H1 (cell line): ENCODE measurements at regions not wholly inside any gene's neighbourhood (a gene's known extent, or its start where the extent isn't known, plus 50 kb on each side); places are given as distances from the start of the nearest gene placed in this dataset.

ENCODE experiments used
- CTBP2 ChIP-seq: IDR thresholded peaks from 2 replicates; pipeline ENCODE4 v1.7.0; 2011; ENCODE audit warnings: borderline replicate concordance, mild to moderate bottlenecking, moderate library complexity, mixed read lengths, low read length; ENCODE audit not compliant: insufficient read depth, insufficient read length
- KDM5A ChIP-seq: fragments of 200-600 bp; IDR thresholded peaks from 2 replicates; pipeline ENCODE4 v1.7.1; 2012; ENCODE audit warnings: mild to moderate bottlenecking, low read length, inconsistent platforms, mixed read lengths
- NRF1 ChIP-seq: IDR thresholded peaks from 2 replicates; pipeline ENCODE4 v1.6.1; 2011; ENCODE audit warnings: mild to moderate bottlenecking, low read depth, low read length, improper control_type of control experiment

DNA sequence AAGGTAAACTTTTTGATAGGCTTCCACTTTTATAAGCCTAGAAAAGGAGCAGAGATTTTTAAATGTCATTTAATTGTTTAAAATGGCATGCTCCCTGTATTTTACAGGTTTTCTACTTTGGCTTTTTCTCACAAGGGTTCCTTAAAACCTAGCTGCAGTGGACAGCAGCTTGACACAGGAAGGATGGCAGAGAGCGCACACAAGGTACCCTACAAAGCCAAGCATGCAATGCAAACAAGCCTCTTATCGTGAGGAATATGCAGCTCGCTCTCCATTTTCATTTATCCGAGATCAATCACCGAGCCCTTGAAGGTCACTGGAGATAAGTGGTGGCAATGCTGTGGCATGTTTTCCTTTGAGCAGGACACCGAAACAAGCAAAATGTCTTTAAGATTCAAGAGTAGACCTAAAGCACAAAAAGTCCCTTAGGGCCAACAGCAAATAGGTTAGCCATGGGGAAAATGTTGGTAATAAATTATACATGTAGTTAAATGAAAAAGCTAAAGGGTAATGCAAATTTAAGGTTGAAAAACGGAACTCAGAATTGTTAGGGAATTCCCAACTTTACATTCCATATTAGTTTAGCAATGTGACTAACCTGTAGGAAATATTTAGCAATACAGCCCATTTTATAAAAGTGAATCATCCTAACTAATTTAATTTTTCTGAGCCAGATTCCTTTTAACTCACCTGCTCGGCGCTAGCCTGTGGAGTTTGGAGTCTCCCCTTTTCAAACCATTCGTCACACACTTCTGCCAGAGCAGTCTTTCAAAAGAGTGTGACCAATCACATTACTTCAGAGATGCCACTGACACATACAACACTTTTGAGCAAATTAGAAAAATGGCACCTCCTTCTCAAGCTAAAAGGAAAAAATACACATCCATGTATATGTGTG, 337.9 kb upstream of the PKDCC start:
- TF ChIP-seq NRF1 (no peak), KDM5A (no peak), CTBP2 (no peak)
